ENCODE measurements at regions not wholly inside any gene's neighbourhood (a gene's known extent, or its start where the extent isn't known, plus 50 kb on each side); places are given as distances from the start of the nearest gene placed in this dataset.

- no peaks in the 10 kb centered on the region for H3K27me3 ChIP-seq
- TF ChIP-seq CTCF (IDR thresholded peaks at IDR 0.05) (no peak), POLR2A (IDR thresholded peaks at IDR 0.05) (no peak)
- no peak for DNase-seq
- H3K4me3 ChIP-seq = no peak overlapping the region
- no peak overlapping the region for H3K27ac ChIP-seq
- H3K36me3 ChIP-seq = no peaks in the 10 kb centered on the region
- no peaks in the 10 kb centered on the region for H3K4me1 ChIP-seq
- no peaks in the 10 kb centered on the region for H3K9me3 ChIP-seq
Measured at GRCh38 chr1:38686167-38686926, 173.2 kb downstream of the RRAGC start.

- TF ChIP-seq CTCF (IDR thresholded peaks at IDR 0.05) (no peak), POLR2A (IDR thresholded peaks at IDR 0.05) (no peak)
- Histone ChIP-seq H3K36me3 (no peaks in the 10 kb centered on the region), H3K4me3 (no peak overlapping the region), H3K9me3 (no peaks in the 10 kb centered on the region), H3K27ac (no peak overlapping the region), H3K27me3 (no peaks in the 10 kb centered on the region), H3K4me1 (no peaks in the 10 kb centered on the region)
- DNase-seq = no peak
Measured at GRCh38 chr1:38685388-38685787, 174.2 kb downstream of the RRAGC start.

- Histone ChIP-seq H3K9me3 (no peaks in the 10 kb centered on the region), H3K36me3 (no peaks in the 10 kb centered on the region), H3K4me3 (no peak overlapping the region), H3K4me1 (no peaks in the 10 kb centered on the region), H3K27me3 (no peaks in the 10 kb centered on the region), H3K27ac (no peak overlapping the region)
- no peak for DNase-seq
- no peak for TF ChIP-seq POLR2A (IDR thresholded peaks at IDR 0.05)
- no peak for TF ChIP-seq CTCF (IDR thresholded peaks at IDR 0.05)
Measured at GRCh38 chr1:38680801-38681510, 178.6 kb downstream of the RRAGC start.

GRCh38 chr1:38677756-38678155 lies 181.8 kb downstream of the RRAGC start:
- DNase-seq = no peak
- Histone ChIP-seq H3K4me1 (no peaks in the 10 kb centered on the region), H3K27me3 (no peaks in the 10 kb centered on the region), H3K36me3 (no peaks in the 10 kb centered on the region), H3K9me3 (no peaks in the 10 kb centered on the region), H3K4me3 (no peak overlapping the region), H3K27ac (no peak overlapping the region)
- TF ChIP-seq CTCF (IDR thresholded peaks at IDR 0.05) (no peak), POLR2A (IDR thresholded peaks at IDR 0.05) (no peak)

- DNase-seq = no peak
- TF ChIP-seq POLR2A (IDR thresholded peaks at IDR 0.05) = no peak
- TF ChIP-seq CTCF (IDR thresholded peaks at IDR 0.05) = no peak
- no peaks in the 10 kb centered on the region for H3K4me1 ChIP-seq
- H3K27ac ChIP-seq = no peak overlapping the region
- H3K9me3 ChIP-seq = no peaks in the 10 kb centered on the region
- H3K4me3 ChIP-seq = no peak overlapping the region
- H3K36me3 ChIP-seq = no peaks in the 10 kb centered on the region
- no peaks in the 10 kb centered on the region for H3K27me3 ChIP-seq
Measured at GRCh38 chr1:38677311-38677710, 182.3 kb downstream of the RRAGC start.
